ENCODE measurements at regions not wholly inside any gene's neighbourhood (a gene's known extent, or its start where the extent isn't known, plus 50 kb on each side); places are given as distances from the start of the nearest gene placed in this dataset.
"Not testable (repeated sequence)": the region's sequence is repeated elsewhere in the genome, so short reads cannot be mapped to it uniquely, and the experiment has no call there.

- not testable (repeated sequence) for TF ChIP-seq HDGF (IDR thresholded peaks at IDR 0.05; ENCODE audit: borderline replicate concordance); FOXA1 (IDR thresholded peaks at IDR 0.05); FOXM1 (IDR thresholded peaks at IDR 0.05; ENCODE audit: borderline replicate concordance); SP1 (IDR thresholded peaks at IDR 0.05); ELF4 (IDR thresholded peaks at IDR 0.05); ARNT (IDR thresholded peaks at IDR 0.05); FOXK2 (IDR thresholded peaks at IDR 0.05); TARDBP (IDR thresholded peaks at IDR 0.05); SUZ12 (IDR thresholded peaks at IDR 0.05)
- TF ChIP-seq, protein P1, sequence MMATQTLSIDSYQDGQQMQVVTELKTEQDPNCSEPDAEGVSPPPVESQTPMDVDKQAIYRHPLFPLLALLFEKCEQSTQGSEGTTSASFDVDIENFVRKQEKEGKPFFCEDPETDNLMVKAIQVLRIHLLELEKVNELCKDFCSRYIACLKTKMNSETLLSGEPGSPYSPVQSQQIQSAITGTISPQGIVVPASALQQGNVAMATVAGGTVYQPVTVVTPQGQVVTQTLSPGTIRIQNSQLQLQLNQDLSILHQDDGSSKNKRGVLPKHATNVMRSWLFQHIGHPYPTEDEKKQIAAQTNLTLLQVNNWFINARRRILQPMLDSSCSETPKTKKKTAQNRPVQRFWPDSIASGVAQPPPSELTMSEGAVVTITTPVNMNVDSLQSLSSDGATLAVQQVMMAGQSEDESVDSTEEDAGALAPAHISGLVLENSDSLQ (IDR thresholded peaks at IDR 0.05) = not testable (repeated sequence)
Observed at GRCh38 chr6:84944926-84945325, 180.5 kb upstream of the TBX18 start.

All from HEK293T (cell line).